Head of caudate nucleus (tissue), 42 donors: ENCODE measurements at regions not wholly inside any gene's neighbourhood (a gene's known extent, or its start where the extent isn't known, plus 50 kb on each side); places are given as distances from the start of the nearest gene placed in this dataset.
"Not testable (repeated sequence)": the region's sequence is repeated elsewhere in the genome, so short reads cannot be mapped to it uniquely, and the experiment has no call there.

Experiments used
- DNase-seq, 42 donors: peaks; one replicate each; pipeline versions ENCODE4 v3.0.0 to v3.0.0-alpha.2; 2020 to 2021; ENCODE audit warnings: mixed read lengths in 7 of 42
- intact Hi-C: fragments of 100-400 bp; cut with DNase I; formaldehyde crosslinking; loops from one replicate; pipeline ENCODE4 v1.15.0; 2022

DNA sequence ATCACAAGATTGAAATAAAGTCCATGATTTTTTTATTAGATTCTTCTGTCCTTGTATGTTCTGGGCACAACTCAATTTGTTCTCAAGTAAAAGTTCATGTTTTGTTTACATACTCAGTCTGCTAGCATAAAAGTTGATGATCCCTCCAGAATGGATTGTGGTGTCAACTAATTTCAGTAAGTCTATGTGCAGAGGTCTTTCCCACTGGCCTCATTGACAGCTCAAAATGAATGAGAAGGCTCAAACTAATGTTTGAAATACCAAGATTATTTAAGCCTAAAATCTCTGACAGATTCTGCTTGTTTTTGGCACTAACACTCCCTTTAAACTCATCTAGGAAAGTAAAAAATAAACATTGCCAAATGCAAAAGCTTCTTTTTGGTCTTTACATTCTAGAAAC lies 561.2 kb upstream of the CNTNAP5 start:
- intact Hi-C loops = no loop called here
- DNase-seq = no peak

DNA sequence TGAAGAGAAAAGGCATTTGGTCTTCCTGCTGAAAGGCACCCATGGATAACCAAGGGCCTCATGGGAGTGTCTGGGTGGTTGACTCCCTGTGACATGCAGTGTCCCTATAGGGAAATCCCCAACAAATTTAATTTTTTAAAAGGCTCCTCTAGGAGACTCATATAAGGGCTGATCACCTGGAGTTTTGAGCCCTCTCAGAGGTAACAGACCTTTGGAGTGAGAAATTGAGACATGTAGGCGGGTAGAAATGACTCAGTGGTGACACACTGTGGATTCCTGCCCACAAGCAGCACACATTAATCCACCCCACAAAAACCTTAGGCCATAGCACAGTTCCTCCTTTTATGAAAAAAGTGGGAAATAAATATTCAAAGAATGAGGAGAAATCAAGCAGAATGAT lies 557.0 kb upstream of the CNTNAP5 start:
- no peak for DNase-seq
- intact Hi-C loops = no loop called here

DNA sequence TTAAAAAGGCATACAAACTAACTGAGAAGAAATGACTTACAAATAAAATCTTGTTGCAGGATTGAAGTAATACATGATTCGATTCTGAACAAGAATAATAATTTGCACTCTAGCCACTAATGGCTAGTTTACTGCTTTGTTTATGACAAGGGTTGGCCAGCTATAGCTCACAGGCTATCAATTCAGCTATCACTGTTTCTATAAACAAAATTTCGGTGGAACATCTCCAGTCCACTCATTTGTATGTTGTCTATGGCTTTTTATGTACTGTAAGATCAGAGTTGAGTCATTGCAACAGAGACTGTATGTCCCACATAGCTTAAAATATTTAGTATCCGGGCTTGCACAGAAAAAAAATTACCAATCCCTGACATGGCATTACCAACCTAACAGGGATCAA lies 543.7 kb upstream of the CNTNAP5 start:
- no peak for DNase-seq
- intact Hi-C loops = no loop called here

DNA sequence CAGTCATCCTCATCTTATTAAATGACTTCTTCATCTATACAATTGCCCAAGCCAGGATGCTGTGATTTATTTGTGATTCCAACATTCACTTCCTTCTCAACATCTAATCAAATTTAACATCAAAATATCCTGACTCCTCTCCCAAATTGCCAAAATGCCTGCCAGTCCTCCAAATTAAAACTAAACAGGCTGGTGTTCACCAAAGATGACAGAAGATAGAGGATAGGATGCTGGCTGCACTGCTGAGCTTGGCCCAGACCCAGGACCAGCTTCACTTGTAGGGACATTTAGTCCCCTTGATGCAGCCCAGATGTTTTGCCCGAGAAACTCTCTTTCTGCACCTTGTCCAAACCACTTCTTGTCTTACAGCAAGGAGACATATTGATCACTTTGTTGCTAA lies 540.0 kb upstream of the CNTNAP5 start:
- intact Hi-C loops = no loop called here
- no peak for DNase-seq

DNA sequence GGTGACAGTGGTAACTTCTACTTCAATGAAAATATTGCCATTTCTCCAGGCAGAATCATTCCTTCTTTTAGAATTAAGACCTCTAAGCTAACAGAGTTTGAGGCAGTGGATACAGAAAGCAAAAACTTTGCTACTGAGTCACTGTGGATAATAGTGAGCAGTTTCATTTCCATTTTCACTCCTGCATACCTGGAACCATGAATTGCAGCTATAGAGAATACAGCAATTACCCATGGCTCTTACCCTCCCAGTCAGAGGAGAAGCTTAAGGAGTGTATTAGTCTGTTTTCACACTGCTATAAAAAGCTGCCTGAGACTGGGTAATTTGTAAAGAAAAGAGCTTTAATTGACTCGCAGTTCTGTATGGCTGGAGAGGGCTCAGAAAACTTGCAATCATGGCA lies 531.4 kb upstream of the CNTNAP5 start:
- no peak for DNase-seq
- intact Hi-C loops = no loop called here

DNA sequence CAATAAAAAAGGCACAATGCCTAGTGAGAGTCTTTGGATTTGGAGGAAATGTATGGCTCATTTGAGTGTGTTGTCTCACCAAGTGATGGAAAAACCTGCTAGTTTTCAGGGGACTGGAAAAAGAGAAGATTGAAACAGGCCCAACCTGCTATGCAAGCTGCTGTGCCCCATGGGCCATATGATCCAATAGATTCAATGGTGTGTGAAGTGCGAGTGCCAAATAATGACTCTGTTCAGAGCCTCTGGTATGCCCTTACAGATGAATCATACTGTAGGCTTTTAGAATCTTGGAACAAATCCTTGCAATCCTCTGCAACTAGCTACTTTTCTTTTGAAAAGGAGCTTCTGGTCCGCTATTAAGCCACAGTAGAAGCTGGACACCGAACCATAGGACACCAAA lies 529.8 kb upstream of the CNTNAP5 start:
- intact Hi-C loops = no loop called here

DNA sequence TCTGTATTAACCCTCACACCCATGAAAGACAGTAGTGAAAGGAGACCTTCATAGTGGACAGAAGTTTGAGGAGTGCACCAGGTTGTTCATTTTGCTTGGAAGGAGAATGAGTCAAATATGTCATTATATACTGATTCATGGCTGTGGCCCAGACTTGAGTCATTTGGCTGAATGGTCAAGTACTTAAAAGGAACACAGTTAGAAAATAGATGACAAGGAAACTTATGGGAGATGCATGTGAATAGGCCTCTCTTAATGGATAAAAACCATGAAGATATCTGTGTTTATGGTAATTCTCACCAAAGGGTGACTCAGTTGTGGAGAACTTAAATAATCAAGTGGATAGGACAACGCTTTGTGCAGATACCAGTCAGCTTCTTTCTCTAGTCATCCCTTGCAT lies 524.7 kb upstream of the CNTNAP5 start:
- DNase-seq = no peak
- intact Hi-C loops = no loop called here

More for the DNA sequence above, 529.8 kb upstream of the CNTNAP5 start:
- no peak for DNase-seq

DNA sequence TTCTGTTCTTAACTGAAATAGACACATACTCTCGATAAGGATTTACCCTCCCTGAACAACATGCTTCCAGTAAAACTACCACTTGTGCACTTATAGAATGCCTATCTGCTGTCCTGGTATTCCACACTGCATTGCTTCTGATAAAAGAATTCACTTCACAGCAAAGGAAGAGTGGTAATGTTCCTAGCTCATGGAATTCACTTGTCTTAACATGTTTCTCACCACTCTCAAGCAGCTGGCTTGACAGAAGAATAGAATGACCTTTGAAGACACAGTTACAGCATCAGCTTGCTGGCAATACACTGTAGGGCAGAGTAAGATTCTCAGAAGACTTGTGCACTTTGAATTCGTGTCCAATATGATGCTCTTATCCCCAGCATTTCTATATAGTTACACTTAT lies 524.1 kb upstream of the CNTNAP5 start:
- intact Hi-C loops = no loop called here
- no peak for DNase-seq

DNA sequence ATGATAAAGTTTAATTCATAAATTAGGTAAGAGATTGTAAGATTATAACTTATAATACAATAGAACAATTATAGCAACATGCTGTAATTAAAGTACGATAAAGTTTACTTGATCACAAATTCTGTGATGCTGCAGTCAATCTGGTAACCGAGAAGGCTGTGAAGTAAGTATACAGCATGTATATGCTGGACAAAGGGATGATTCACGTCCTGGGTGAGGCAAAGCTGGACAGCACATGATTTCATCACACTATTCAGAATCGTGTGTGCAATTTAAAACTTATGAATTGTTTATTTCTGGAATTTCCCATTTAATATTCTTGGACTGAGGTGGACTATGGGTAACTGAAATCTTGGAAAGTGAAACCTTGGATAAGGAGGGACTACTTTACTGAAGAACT lies 522.2 kb upstream of the CNTNAP5 start:
- DNase-seq = no peak
- intact Hi-C loops = no loop called here

DNA sequence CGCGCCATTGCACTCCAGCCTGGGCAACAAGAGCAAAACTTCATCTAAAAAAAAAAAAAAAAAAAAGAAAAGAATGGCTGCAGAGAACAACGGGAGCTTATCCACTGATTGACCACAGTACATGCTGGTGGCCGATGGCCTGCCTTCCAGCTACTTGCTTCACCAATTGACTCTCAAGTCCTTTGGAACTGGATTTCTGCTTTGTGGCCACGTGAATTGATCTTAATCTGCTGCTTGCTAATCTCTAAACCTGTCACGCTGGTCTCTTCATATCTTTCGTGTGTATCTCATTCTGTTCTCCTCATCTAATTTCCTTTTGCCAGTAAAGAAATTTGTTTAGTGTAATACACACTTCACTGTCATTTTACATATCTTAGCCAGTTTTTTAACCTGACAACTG lies 512.5 kb upstream of the CNTNAP5 start:
- no peak for DNase-seq
- intact Hi-C loops = no loop called here

DNA sequence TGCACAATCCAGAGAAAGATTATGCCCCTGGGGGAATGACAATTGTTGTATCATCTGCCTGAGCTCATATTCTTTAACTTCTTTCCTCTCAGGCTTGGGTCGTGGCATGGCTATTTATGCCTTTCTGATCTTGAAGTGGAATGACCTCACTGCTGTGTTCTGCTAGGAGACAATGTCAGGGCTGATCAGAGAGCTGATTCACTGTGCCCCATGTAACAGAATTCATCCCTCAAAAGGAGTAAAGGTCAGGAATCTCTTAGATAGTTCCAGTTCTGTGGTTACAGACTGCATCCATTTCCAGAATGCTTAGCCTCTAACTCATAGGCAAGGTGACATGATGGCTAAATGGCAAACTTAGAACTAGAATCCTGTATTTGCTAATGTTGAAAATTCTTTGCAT lies 511.7 kb upstream of the CNTNAP5 start:
- no peak for DNase-seq
- intact Hi-C loops = no loop called here

DNA sequence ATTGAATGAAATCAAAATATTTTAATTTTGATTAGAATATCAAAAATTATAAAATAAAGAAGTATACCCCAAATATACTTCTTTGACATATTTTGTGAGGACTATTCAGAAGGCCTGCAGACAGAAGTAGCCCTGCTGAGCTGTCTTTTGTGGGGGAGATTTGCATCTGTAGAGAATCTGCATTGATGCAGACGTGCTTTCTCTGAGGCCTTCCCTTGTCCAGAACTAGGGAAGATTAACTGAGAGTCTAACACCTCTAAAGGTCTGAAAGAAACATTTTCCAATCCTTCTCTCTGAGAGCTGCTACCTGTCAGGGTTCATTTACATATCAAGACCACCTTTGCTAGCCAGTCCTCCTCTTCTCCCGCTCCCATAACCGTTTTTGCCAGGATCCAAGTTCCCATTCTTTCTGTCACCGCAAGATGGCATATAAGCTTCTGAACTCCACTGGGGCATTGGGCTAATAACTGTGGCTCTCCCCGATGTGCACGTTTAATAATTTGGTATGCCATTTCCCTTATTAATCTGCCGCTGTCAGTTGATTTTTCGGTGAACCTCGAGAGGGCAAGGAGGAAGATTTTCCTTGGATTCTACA lies 510.4 kb upstream of the CNTNAP5 start:
- intact Hi-C loops = no loop called here
- DNase-seq = no peak

DNA sequence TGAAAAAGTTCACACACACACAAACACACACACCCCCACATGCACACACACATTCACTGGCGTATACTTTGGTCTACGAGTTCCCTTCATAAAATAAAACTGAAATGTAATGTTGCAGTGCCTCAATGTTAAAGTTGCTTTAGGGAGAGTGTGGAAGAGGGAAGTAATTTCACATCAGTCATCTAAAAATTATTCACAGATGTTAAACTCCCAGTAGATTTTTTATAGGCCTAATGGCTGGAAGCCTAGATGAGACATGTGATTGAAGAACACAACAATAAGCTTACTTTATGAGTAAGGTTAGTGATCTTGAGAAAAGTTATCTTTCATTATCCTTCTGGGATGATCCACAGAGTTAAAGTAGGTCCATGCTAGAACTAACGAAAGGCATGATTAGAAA lies 506.7 kb upstream of the CNTNAP5 start:
- intact Hi-C loops = no loop called here
- DNase-seq = no peak

DNA sequence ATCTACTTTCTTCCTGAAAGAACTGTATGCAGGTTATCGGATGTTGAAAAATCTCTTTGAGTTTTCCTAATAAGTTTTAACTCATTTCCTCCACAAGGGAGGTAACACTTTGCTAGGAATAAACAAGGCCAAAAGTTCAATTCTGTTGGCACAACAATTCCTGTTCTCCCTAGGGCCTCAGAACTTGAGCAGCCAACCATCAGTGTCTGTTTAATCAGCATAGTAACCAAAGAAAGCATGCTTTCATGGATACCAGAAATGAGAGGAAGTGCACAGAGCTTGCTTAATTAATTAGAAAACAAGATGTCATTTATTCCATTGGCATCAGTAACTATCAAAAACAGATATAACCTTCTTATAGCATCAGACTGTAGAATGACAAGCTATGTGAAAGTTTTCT lies 503.2 kb upstream of the CNTNAP5 start:
- DNase-seq = no peak

DNA sequence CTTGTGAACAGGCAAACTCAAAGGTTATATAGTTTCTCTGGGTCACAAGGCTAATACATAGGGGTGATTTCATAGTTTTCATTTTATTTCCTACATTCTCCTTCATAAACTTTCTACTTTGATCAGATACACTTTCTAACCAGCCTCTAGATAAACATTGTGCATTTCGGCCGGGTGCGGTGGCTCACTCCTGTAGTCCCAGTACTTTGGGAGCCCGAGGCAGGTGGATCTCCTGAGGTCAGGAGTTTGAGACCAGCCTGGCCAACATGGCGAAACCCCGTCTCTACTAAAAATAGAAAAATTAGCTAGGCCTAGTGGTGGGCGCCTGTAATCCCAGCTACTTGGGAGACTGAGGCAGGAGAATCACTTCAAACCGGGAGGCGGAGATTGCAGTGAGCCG lies 502.6 kb upstream of the CNTNAP5 start:
- intact Hi-C loops, DNase-seq: not testable (repeated sequence)

More for the DNA sequence above, 503.2 kb upstream of the CNTNAP5 start:
- intact Hi-C loops = no loop called here

DNA sequence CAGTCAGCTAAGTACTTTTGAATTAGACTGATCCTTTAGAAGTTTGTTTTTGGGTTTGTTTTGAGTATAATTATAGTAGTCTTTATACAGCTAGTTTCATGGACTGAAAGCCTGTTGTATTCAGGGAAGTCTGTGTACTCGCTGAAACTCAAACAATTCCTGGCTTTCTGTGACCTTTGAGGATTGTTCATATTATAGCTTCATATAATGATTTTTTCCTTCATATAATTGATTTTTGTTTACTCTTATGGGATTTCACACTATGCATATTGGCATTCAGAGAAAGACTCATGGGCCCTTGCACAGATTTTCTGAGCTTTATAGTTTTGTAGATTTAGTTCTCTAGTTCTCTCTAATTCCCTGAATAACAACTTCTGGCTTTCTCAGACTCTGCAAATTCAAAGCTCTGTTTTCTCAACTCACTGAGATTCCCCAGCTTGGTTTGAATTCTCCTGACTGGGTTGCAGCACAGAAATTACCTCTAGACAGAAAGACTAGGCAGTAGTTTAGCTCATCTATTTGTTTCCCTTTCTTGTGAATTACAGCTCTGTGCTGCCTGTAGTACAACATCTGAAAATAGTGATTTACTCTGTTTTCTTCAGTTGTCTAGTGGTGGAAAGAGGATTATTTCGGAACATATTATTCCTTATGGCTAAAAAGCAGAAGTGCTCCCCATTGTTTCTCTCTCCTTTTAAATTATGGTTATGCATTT lies 495.9 kb upstream of the CNTNAP5 start:
- DNase-seq = no peak
- intact Hi-C loops = no loop called here

DNA sequence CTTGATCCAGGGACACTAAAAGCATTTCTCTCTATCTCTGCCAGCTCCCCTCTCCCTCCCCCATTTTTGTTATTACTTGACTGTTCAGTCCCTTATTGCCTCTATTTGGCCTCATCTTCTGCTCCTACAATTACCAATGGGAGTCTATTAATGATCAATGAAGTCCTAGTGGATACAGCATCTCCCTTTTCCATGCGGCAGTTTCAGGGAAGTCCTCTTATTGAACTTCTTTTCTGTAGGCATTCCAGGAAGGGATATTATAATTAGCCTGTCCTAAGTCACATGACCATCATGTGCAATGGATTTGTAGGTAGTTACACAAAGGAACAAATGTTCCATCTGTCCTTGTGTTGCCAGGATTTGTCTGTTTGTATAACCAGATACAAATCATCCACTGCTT lies 495.1 kb upstream of the CNTNAP5 start:
- DNase-seq = no peak
- intact Hi-C loops = no loop called here

DNA sequence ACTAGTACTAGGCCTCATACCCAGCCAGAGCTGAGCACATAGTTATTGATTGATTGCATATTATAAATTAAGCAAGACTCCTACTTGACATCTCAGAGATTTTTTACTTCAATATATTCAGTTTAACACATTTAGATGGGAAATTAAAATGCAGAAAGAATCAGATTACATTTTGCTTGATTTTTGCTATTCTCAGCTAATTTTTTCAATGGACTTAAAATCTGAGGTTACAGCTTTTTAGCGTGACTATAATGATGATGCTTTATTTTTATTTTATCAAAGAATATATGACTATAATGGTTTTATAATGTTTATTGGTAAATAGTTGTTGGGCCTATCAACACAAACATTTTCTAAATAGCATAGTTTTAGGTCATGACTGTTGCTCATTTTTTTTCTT lies 493.0 kb upstream of the CNTNAP5 start:
- intact Hi-C loops = no loop called here
- no peak for DNase-seq

DNA sequence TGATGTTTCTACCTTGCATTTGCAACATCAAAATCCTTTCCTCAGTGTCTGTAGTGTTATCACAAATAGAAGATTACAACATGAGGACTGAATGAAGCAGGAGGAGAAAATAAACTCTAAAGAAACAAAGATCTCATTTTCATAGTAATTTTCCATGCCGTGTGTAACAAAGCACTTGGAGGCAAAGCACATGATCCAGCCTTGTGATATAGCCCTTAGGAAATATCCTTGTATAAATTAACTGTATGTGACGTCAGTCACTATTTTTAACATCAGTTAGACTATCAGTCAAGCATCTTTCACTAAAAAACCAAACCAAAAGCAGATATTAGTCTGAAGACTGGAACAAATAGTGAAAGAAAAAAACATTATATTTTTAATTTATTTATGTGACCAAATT lies 492.1 kb upstream of the CNTNAP5 start:
- DNase-seq = no peak
- intact Hi-C loops = no loop called here

DNA sequence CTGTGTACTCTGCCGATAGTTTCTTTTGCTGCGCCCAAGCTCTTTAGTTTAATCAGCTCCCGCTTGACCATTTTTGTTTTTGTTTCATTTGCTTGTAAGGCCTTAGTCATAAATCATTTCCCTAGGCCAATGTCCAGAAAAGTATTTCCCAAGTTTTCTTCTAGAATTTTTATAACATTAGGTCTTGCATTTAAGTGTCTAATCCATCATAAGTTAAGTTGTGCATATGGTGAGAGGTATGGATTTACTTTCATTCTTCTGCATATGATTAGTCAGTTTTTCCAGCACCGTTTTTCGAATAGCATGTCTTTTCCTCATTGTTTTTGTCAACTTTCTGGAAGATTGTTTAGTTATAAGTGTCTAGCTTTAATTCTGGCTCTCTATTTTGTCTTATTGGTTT lies 484.8 kb upstream of the CNTNAP5 start:
- intact Hi-C loops = no loop called here
- no peak for DNase-seq

DNA sequence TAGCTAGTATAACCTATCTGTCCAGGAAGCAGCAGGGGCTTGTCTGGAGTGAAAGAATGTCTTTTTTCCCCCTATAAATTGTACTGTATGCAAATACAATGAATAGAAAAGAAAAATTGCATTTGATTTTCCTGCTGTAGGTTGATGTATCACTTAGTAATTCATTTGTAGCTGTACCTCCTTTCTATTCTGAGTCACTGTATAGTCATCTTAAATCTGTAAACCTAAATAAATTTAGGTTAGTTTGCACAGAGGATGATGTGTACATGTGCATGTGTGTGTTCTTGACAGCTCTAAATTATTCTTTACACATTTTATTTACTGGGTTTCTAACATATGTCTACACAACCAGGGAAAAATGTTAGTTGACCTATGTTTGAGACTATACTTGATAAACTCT lies 478.7 kb upstream of the CNTNAP5 start:
- DNase-seq = no peak
- intact Hi-C loops = no loop called here

DNA sequence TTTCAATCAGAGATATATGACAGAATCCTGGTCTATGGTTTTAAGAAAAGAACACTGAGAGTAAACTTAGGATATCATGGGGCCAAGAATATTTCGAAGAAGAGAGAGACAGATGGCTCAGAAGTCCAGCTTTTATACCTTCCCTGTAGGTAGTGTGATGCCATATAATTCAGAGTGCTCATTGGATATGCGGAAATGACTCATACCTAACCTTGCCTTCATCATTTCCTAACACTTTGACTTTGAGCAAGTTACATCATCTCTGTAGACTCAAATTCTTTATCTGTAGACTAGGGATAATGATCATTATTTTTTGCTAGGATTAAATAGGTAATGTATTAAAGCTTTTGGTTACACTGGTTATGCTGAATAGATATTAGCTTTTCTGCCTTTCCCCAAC lies 461.6 kb upstream of the CNTNAP5 start:
- DNase-seq = no peak
- intact Hi-C loops = no loop called here
